ENCODE measurements at regions not wholly inside any gene's neighbourhood (a gene's known extent, or its start where the extent isn't known, plus 50 kb on each side); places are given as distances from the start of the nearest gene placed in this dataset.

DNA sequence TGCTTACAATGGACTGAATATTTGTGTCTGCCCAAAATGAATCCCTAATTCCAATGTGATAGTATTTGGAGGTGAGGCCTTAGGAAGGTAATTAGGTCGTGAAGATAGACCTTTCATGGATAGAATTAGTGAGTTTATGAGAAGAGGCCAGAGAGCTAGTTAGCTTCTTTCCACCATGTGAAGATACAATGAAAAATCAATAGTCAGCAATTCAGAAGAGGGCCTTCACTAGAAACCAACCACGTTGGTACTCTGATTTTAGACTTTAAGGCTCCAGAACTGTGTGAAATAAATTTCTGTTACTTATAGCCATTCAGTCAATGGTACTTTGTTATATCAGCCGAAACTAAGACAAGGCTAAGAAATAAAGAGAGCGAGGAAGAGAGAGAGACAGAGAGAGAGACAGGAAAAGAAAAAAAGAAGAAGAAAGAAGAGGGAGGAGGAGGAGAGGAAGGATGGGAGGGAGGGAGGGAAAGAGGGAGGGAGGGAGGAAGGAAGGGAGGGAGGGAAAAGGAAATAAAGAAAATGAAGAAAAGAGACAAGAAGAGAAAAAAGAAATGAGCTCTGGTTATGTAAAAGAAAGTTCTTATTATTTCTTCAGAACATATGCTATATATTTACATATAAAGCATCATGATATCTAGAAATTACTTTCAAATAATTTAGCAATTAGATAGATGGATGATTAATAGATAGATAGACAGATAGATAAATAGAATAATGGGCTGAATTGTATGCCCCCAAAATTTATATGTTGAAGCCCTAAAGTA, 1725.3 kb downstream of the EFNA5 start:
- Mint-ChIP-seq H3K27me3 (ENCODE audit: low read depth, poor library complexity) (no peaks in the 10 kb centered on the region), H3K36me3 (ENCODE audit: low read depth) (no peaks in the 10 kb centered on the region), H3K4me1 (no peaks in the 10 kb centered on the region), H3K27ac (no peak overlapping the region), H3K9me3 (no peaks in the 10 kb centered on the region), H3K4me3 (no peak overlapping the region)
- TF ChIP-seq, protein P1, sequence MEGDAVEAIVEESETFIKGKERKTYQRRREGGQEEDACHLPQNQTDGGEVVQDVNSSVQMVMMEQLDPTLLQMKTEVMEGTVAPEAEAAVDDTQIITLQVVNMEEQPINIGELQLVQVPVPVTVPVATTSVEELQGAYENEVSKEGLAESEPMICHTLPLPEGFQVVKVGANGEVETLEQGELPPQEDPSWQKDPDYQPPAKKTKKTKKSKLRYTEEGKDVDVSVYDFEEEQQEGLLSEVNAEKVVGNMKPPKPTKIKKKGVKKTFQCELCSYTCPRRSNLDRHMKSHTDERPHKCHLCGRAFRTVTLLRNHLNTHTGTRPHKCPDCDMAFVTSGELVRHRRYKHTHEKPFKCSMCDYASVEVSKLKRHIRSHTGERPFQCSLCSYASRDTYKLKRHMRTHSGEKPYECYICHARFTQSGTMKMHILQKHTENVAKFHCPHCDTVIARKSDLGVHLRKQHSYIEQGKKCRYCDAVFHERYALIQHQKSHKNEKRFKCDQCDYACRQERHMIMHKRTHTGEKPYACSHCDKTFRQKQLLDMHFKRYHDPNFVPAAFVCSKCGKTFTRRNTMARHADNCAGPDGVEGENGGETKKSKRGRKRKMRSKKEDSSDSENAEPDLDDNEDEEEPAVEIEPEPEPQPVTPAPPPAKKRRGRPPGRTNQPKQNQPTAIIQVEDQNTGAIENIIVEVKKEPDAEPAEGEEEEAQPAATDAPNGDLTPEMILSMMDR (IDR thresholded peaks at IDR 0.05) = no peak
- DNase-seq = no peak

DNA sequence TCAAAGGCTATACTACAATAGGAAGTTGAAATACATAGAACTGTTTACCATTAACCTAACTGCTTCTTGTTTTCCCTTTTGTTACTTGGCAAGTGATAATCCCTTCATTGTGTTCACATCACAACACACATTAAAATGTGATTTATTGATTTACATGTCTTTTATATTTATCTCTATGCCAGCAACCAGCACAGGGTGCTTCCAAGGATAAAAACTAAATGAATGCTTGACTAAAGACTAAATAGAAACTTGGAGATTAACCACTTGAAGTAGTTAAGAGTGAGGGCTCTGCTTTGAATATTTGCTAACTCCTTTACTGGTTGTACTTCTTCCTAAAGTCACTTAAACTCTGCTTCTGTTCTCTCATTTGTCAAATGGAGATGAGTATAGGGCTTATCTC, 1730.6 kb downstream of the EFNA5 start:
- TF ChIP-seq, protein P1 (IDR thresholded peaks at IDR 0.05) = no peak

DNA sequence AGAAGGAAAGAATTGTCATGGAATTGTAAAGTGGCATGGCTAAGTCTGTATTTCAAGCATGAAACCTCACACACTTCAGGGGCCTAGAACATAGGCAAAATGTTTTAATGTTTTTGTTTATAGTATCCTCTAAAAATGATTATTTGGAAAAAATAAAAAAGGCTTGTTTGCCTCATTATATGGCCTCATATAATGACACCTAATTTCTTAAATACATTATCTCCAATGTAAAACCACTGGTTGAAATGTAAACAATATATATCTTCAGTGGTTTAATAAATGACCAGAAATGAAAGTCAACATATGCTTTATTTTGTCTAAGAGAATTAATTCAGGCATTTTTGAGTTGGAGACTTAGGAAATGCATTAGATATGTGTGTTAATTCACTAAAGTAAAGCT, 1736.6 kb downstream of the EFNA5 start:
- H3K9me3 Mint-ChIP-seq = peaks cover 9% of the 10 kb centered on the region
- TF ChIP-seq, protein P1 (IDR thresholded peaks at IDR 0.05) = no peak
- H3K36me3 Mint-ChIP-seq (ENCODE audit: low read depth) = no peaks in the 10 kb centered on the region
- DNase-seq = no peak
- no peaks in the 10 kb centered on the region for H3K4me1 Mint-ChIP-seq
- H3K27ac Mint-ChIP-seq = no peak overlapping the region
- H3K4me3 Mint-ChIP-seq = no peak overlapping the region
- H3K27me3 Mint-ChIP-seq (ENCODE audit: low read depth, poor library complexity) = no peaks in the 10 kb centered on the region

More for the DNA sequence above, 1730.6 kb downstream of the EFNA5 start:
- Mint-ChIP-seq H3K36me3 (ENCODE audit: low read depth) (no peaks in the 10 kb centered on the region), H3K4me1 (no peaks in the 10 kb centered on the region), H3K4me3 (no peak overlapping the region), H3K27ac (no peak overlapping the region), H3K27me3 (ENCODE audit: low read depth, poor library complexity) (no peaks in the 10 kb centered on the region), H3K9me3 (peaks cover 9% of the 10 kb centered on the region)
- no peak for DNase-seq

DNA sequence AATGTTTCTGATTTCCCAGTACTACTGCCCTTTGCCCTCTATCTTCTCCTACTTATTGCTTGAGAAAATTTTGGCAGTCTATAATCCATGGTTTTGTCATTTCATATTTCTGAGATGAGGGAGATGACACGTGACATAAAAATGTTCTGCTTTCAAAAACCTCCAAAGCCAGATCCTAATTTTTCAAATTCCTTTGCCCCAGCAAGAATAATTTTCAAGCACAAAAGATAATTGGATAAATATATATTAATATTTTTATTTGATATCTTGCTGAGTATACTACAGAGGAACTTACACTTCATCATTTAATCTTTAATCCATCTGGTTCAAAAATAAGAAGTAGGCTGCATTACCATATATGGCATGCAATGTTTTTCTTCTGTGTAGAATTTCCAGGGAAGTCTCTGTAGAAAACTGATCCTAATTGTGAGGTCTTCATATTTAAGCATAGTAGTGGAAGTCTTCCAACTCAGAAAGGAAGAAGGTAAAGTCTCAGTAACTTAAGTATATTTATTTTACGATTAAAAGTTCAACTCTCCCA, 1738.8 kb downstream of the EFNA5 start:
- TF ChIP-seq, protein P1 (IDR thresholded peaks at IDR 0.05) = no peak
- H3K4me3 Mint-ChIP-seq = no peak overlapping the region
- H3K27me3 Mint-ChIP-seq (ENCODE audit: low read depth, poor library complexity) = no peaks in the 10 kb centered on the region

DNA sequence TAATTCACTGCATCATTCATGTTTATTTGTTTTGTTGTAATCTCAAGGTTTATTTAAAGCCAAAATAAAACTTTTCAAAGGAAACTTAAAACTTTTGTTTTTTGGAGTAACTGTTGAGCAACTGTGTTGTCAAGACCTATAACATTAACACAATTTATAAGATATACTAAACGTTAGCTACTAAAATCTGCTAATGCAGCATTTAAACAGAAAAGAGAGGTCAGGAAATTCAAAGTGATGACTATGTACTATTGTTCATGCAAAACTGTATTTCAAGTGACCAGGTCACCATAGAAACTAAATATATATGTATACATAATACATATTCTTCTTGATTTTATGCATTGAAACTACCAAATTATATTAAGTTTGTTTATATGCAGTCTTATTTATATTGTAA, 1740.9 kb downstream of the EFNA5 start:
- H3K27ac Mint-ChIP-seq = no peak overlapping the region
- no peaks in the 10 kb centered on the region for H3K9me3 Mint-ChIP-seq
- TF ChIP-seq, protein P1 (IDR thresholded peaks at IDR 0.05) = no peak
- no peaks in the 10 kb centered on the region for H3K27me3 Mint-ChIP-seq (ENCODE audit: low read depth, poor library complexity)
- no peak for DNase-seq
- H3K4me1 Mint-ChIP-seq = no peaks in the 10 kb centered on the region
- no peaks in the 10 kb centered on the region for H3K36me3 Mint-ChIP-seq (ENCODE audit: low read depth)
- no peak overlapping the region for H3K4me3 Mint-ChIP-seq

More for the DNA sequence above, 1738.8 kb downstream of the EFNA5 start:
- DNase-seq = no peak
- H3K4me1 Mint-ChIP-seq = no peaks in the 10 kb centered on the region
- no peak overlapping the region for H3K27ac Mint-ChIP-seq
- H3K9me3 Mint-ChIP-seq = no peaks in the 10 kb centered on the region
- no peaks in the 10 kb centered on the region for H3K36me3 Mint-ChIP-seq (ENCODE audit: low read depth)

DNA sequence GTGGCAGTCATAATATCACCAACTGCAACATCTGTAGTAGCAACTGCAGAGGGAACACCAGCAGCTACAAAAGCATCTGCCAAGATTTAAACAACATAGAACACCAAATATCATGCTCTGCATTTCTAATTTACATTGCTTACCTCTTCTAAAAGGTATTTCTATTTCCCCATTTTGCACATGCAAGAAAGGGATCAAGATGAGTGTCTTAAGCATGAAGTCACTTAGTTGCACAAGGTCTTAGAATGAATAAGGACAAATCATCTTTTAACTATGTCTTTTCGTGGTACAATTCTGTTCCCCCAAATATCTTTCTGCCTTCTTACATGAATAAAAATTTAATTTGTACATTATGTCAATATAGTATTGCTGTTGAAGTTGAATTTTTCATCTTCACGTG, 1746.4 kb downstream of the EFNA5 start:
- TF ChIP-seq, protein P1 (IDR thresholded peaks at IDR 0.05) = no peak
- Mint-ChIP-seq H3K27ac (no peak overlapping the region), H3K36me3 (ENCODE audit: low read depth) (no peaks in the 10 kb centered on the region), H3K27me3 (ENCODE audit: low read depth, poor library complexity) (no peaks in the 10 kb centered on the region), H3K4me3 (no peak overlapping the region), H3K4me1 (no peaks in the 10 kb centered on the region), H3K9me3 (peaks cover 4% of the 10 kb centered on the region)
- DNase-seq = no peak

Measured in nephron progenitor cell (in vitro differentiated cells).